BJ (cell line): ENCODE measurements at regions not wholly inside any gene's neighbourhood (a gene's known extent, or its start where the extent isn't known, plus 50 kb on each side); places are given as distances from the start of the nearest gene placed in this dataset.

Experiments
- CTCF ChIA-PET: fragments of 350-600 bp; formaldehyde crosslinking; extraction: SDS; loops from one replicate; lab custom pipeline; 2021; ENCODE audit warnings: antibody characterized with exemption, inconsistent platforms; lab: Yijun Ruan, JAX
- POLR2A ChIA-PET: fragments of 300-600 bp; sonication (Branson Sonifier 250); formaldehyde crosslinking; extraction: SDS; loops from one replicate; lab custom pipeline; 2021; ENCODE audit warnings: antibody characterized with exemption; lab: Charles Lee
- DNase-seq: peaks from one replicate; pipeline ENCODE4 v3.0.0-alpha.2; 2011; ENCODE audit warnings: low read depth
- H3K27me3 ChIP-seq: 2 replicates; pipeline ENCODE4 v1.6.0; 2011; ENCODE audit warnings: low read length; ENCODE audit not compliant: control insufficient read depth, insufficient read depth
- H3K36me3 ChIP-seq: 2 replicates; pipeline ENCODE4 v1.5.1; 2011; ENCODE audit warnings: low read length; ENCODE audit not compliant: control insufficient read depth, insufficient read depth
- H3K4me3 ChIP-seq: 2 replicates; pipeline ENCODE4 v1.5.1; 2011; ENCODE audit warnings: low read depth, mild to moderate bottlenecking, control low read depth, low read length
- TF ChIP-seq, protein P1 (sequence below): IDR thresholded peaks from 2 replicates; pipeline ENCODE4 v1.5.1; 2011; ENCODE audit warnings: low read depth, mild to moderate bottlenecking, control low read depth, inconsistent platforms, low read length, moderate library complexity; ENCODE audit not compliant: insufficient read depth

GRCh38 chr12:115755061-115755724 lies 522.3 kb downstream of the MED13L start:
- no peaks in the 10 kb centered on the region for H3K36me3 ChIP-seq
- no peaks in the 10 kb centered on the region for H3K27me3 ChIP-seq
- POLR2A ChIA-PET = interaction anchor here (0.7 to 1.2 kb wide), 3 partner anchors 1071 to 1087 kb away, joined by 4 to 7 read pairs (median 7); partner anchors contain the start of gene TBX3
- peak overlapping the region; percentile 34 for H3K4me3 ChIP-seq
- TF ChIP-seq, protein P1, sequence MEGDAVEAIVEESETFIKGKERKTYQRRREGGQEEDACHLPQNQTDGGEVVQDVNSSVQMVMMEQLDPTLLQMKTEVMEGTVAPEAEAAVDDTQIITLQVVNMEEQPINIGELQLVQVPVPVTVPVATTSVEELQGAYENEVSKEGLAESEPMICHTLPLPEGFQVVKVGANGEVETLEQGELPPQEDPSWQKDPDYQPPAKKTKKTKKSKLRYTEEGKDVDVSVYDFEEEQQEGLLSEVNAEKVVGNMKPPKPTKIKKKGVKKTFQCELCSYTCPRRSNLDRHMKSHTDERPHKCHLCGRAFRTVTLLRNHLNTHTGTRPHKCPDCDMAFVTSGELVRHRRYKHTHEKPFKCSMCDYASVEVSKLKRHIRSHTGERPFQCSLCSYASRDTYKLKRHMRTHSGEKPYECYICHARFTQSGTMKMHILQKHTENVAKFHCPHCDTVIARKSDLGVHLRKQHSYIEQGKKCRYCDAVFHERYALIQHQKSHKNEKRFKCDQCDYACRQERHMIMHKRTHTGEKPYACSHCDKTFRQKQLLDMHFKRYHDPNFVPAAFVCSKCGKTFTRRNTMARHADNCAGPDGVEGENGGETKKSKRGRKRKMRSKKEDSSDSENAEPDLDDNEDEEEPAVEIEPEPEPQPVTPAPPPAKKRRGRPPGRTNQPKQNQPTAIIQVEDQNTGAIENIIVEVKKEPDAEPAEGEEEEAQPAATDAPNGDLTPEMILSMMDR = no peak
- no peak for DNase-seq
- CTCF ChIA-PET = interaction anchor here (0.8 to 5.0 kb wide), 9 partner anchors 16 to 1130 kb away, joined by 3 to 59 read pairs (median 6); partner anchors contain the start of gene TBX3

- H3K27me3 ChIP-seq = no peaks in the 10 kb centered on the region
- ChIA-PET POLR2A (interaction anchor here (0.5 to 1.0 kb wide), 4 partner anchors 603 to 1088 kb away, joined by 3 to 5 read pairs (median 3); partner anchors contain the start of gene TBX3), CTCF (interaction anchor here (0.6 to 5.0 kb wide), 20 partner anchors 9 to 1127 kb away, joined by 3 to 59 read pairs (median 4); partner anchors contain the start of gene TBX3)
- H3K4me3 ChIP-seq = no peak overlapping the region
- no peak for DNase-seq
- no peaks in the 10 kb centered on the region for H3K36me3 ChIP-seq
- TF ChIP-seq, protein P1 = peak; percentile 70
Measured at GRCh38 chr12:115752913-115753726, 524.4 kb downstream of the MED13L start.

DNA sequence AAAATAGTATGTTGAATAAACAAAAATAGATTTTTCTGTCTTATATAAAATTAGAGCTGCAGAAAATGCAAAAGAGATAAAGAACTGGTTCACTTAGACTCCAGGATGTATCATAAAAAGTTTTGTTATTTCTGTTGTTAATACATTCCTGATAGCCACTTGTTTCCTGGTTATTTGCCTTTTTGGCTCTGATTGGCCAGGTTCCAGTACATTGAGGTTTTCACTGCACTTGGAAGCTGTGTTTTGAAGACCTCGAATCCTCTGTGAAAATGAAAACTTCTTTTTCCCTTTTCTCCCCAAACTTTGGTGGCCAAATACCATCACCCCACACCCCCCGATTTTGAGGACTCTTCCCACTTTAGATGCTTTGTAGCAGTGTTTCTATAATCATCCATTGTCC lies 525.3 kb downstream of the MED13L start:
- no peaks in the 10 kb centered on the region for H3K36me3 ChIP-seq
- CTCF ChIA-PET = interaction anchor here (1.0 to 5.0 kb wide), 6 partner anchors 166 to 1126 kb away, joined by 3 to 59 read pairs (median 4); partner anchors contain the start of gene TBX3
- no peak for DNase-seq
- POLR2A ChIA-PET = no interaction called here
- TF ChIP-seq, protein P1 = no peak
- H3K27me3 ChIP-seq = no peaks in the 10 kb centered on the region
- H3K4me3 ChIP-seq = no peak overlapping the region

DNA sequence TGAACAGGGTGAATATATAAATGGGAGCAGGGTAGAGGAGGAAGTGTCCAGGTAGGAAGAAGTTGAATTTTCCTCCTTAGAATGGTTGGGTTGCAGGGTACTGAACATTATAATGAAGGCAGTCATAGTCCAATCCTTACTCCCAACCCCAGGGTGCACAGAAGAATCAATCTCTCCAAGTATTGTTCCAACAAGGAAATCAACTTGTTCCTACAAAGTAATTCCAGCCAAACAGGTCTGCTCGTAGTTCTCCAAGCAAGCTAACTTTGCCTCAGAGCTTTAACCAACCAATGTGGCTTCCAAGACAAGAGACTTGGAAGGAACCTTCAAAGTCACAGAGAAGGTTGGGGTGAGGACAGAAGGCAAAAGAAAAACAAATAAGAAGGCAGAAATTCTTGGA lies 527.2 kb downstream of the MED13L start:
- POLR2A ChIA-PET = interaction anchor here (0.7 kb wide), 1 partner anchor 733 kb away, joined by 3 read pairs; no protein-coding TSS in a partner anchor
- CTCF ChIA-PET = no interaction called here
- DNase-seq = no peak
- Histone ChIP-seq H3K4me3 (no peak overlapping the region), H3K27me3 (no peaks in the 10 kb centered on the region), H3K36me3 (no peaks in the 10 kb centered on the region)
- TF ChIP-seq, protein P1 = no peak
